HG03378 (cell line): ENCODE measurements at regions not wholly inside any gene's neighbourhood (a gene's known extent, or its start where the extent isn't known, plus 50 kb on each side); places are given as distances from the start of the nearest gene placed in this dataset.
"Not testable (repeated sequence)": the region's sequence is repeated elsewhere in the genome, so short reads cannot be mapped to it uniquely, and the experiment has no call there.

ENCODE experiments used
- ATAC-seq: cut with Tn5 transposase; IDR thresholded peaks from one replicate; pipeline ENCODE4 v1.9.1; 2021; ENCODE audit warnings: mild to moderate bottlenecking, moderate library complexity; ENCODE audit not compliant: unreplicated experiment

DNA sequence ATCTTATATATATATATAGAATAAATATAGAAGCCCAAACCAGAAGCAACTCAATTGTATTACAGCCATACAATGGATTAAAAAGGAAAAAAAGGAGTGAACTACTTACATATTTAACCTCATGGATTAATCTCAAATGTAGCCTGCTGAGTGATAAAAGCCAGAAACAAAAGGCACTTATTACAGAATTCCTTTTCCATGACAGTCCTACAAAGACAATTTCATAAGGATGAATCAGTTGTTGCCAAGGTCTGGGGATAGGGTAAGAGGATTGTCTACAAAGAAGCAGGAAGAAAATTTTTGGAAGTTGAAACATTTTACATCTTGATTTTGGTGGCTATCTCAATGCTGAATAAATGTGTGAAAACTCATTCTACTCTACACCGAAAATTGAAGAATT lies 103.9 kb upstream of the DCC start:
- ATAC-seq, result no peak

- ATAC-seq, result no peak
Observed at GRCh38 chr18:52237551-52237950, 102.4 kb upstream of the DCC start.

GRCh38 chr18:52242711-52243110 lies 97.3 kb upstream of the DCC start:
- no peak for ATAC-seq

DNA sequence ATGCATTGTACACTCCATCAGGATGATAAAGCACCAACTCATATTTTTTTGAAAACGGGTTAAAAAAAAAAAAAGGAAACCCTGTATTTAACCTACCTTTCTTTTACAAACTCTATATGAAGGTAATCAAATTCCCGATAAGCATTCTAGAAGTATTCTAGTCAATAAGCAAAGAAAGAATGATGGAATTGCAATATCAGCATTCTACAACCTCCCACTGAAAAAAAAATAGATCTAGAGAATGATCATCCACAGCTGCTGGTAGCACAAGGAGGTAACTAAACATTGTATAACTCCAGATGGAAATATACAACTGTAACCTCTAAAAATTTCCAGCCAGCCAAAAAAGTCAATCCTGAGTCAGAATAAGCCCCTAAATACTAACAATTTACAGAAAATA lies 95.3 kb upstream of the DCC start:
- ATAC-seq, result no peak

DNA sequence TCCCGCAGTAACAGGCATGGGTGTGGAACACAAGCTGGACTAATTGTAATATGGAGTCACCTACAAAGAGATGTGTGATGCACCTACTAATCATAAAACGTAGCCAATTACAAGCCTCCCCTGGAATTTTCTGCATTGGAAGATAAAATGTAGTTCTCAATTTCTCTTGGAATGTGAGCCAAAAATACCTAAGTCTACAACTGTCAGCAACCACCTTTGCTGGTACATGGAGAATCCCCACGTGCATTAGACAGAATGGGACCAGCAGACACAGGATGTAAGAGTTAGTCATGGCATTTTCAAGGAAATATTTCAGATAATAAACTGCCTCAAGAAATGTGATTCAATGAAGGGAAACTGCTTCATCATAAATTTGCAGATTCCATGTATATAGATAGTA lies 85.6 kb upstream of the DCC start:
- no peak for ATAC-seq

GRCh38 chr18:52257417-52257816 lies 82.6 kb upstream of the DCC start:
- not testable (repeated sequence) for ATAC-seq

GRCh38 chr18:52275817-52276216 lies 64.2 kb upstream of the DCC start:
- no peak for ATAC-seq

GRCh38 chr18:52277785-52278184 lies 62.2 kb upstream of the DCC start:
- no peak for ATAC-seq

- no peak for ATAC-seq
Observed at GRCh38 chr18:52278191-52278590, 61.8 kb upstream of the DCC start.

- ATAC-seq, result no peak
Observed at GRCh38 chr18:52280702-52281101, 59.3 kb upstream of the DCC start.

DNA sequence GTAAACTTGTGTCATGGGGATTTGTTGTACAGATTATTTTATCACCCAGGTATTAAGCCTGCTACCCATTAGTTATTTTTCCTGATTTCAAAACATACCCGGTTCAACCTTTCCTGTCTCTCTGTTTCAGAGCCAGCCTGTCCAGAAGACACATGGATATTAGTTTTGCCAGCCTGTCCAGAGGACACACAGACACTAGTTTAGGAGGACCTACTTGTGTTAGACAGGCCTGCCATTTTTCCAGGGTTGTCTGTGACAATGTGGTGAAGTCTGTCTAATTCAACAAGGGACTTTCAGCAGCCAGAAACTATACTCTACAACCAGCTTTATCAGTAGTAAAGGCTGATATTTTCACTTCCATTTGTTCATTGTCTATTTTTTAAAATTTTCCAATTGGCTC lies 56.1 kb upstream of the DCC start:
- no peak for ATAC-seq

- ATAC-seq, result no peak
Observed at GRCh38 chr18:52286675-52287074, 53.3 kb upstream of the DCC start.

- no peak for ATAC-seq
Observed at GRCh38 chr18:52287151-52287550, 52.8 kb upstream of the DCC start.

DNA sequence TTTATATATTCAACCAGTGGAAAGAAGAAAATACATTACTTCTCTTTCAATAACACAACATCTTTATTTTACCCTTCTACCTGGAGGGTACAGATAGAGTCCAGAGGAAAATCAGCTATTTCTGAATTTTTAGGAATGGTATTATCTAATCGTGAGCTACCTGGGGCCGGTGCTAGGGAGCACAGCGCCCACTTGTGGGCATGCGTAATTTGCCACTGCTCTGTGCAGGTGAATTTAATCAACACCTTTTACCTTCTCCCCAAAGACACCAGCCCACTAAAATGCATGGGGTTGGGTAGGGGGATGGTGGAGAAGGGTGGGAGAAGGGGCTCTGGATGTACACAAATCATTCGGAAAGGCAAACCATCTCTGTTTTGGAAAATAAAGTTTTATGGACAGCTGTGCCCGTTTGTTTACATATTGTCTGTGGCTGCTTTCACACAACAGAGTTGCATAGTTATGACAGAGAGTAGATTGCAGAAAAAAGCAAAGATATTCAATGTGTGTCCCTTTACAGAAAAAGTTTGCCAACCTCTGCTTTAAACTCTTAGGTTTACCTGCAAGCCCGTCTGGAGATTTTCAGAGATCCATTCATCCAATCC lies 51.5 kb upstream of the DCC start:
- no peak for ATAC-seq

DNA sequence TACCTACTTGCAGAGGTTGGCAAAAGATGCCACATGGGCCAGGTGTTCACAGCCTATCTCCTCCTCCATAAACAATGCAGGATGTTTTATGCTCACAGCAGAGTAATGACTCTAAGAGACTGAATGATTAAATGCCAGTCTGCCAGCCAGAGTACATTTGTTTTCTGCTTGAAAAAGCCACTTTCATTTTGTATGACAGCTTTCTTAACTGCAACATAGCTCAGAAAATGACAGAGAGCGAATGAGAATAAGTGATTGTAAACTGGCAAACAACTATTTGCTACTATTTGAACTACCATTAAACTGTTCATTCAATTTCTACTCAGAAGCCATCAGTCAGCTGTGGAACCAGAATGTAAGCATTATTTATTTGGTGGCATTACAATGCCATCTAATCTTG lies 50.6 kb upstream of the DCC start:
- no peak for ATAC-seq
